NB4 (cell line): ENCODE measurements at regions not wholly inside any gene's neighbourhood (a gene's known extent, or its start where the extent isn't known, plus 50 kb on each side); places are given as distances from the start of the nearest gene placed in this dataset.

Experiments
- CTCF ChIP-seq: IDR thresholded peaks from one replicate; pipeline ENCODE4 v1.5.1; 2012; ENCODE audit warnings: low read depth, low read length
- MYC ChIP-seq: IDR thresholded peaks from 2 replicates; pipeline ENCODE4 v1.6.1; 2011; ENCODE audit warnings: low read depth, low read length
- POLR2A ChIP-seq: IDR thresholded peaks from 2 replicates; pipeline ENCODE4 v1.6.1; 2011; ENCODE audit warnings: mild to moderate bottlenecking; ENCODE audit not compliant: insufficient read length; ENCODE audit errors: extremely low read depth
- TF ChIP-seq, protein P1 (sequence below): IDR thresholded peaks from 2 replicates; pipeline ENCODE4 v1.6.1; 2011; ENCODE audit warnings: low read depth, low read length

DNA sequence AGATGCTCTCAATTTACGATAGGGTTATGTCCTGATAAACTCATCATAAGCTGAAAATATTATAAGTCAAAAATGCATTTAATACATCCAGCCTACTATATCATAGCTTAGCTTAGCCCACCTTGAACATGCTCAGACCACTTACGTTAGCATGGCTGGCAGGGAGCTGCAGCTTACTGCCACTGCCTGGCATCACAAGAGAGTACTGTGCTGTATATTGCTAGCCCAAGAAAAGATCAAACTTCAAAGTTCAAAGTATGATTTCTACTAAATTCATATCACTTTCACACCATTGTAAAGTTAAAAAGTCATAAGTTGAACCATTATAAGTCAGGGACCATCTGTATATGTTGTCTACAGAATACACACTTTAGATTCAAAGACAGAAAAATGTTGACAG is 91.6 kb downstream of the HYCC1 start:
- no peak for TF ChIP-seq CTCF
- TF ChIP-seq POLR2A = no peak
- TF ChIP-seq, protein P1, sequence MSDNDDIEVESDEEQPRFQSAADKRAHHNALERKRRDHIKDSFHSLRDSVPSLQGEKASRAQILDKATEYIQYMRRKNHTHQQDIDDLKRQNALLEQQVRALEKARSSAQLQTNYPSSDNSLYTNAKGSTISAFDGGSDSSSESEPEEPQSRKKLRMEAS = no peak
- TF ChIP-seq MYC = no peak
